Chondrocyte (in vitro differentiated cells): ENCODE measurements at regions not wholly inside any gene's neighbourhood (a gene's known extent, or its start where the extent isn't known, plus 50 kb on each side); places are given as distances from the start of the nearest gene placed in this dataset.

ENCODE experiments used
- DNase-seq: peaks from one replicate; pipeline ENCODE4 v3.0.0; 2021; ENCODE audit warnings: mixed read lengths, low spot score
- H3K27ac Mint-ChIP-seq: one replicate; pipeline ENCODE4 v1.8.0; 2021; ENCODE audit warnings: mild to moderate bottlenecking, moderate library complexity, mixed read lengths; ENCODE audit not compliant: unreplicated experiment
- H3K27me3 Mint-ChIP-seq: 2 replicates; pipeline ENCODE4 v1.8.0; 2021; ENCODE audit warnings: low read depth, mixed read lengths
- H3K36me3 Mint-ChIP-seq: 2 replicates; pipeline ENCODE4 v1.8.0; 2021; ENCODE audit warnings: low read depth, mixed read lengths
- H3K4me1 Mint-ChIP-seq: 2 replicates; pipeline ENCODE4 v1.8.0; 2021; ENCODE audit warnings: low read depth, mild to moderate bottlenecking, mixed read lengths
- H3K4me3 Mint-ChIP-seq: one replicate; pipeline ENCODE4 v1.8.0; 2021; ENCODE audit warnings: mild to moderate bottlenecking, moderate library complexity, mixed read lengths; ENCODE audit not compliant: unreplicated experiment
- H3K9me3 Mint-ChIP-seq: 2 replicates; pipeline ENCODE4 v1.8.0; 2021; ENCODE audit warnings: low read depth, mixed read lengths
- TF ChIP-seq, protein P1 (sequence below): fragments of 200-600 bp; sonication (generic); IDR thresholded peaks from 2 replicates; pipeline ENCODE4 v1.5.0; 2021; ENCODE audit warnings: antibody characterized with exemption, mild to moderate bottlenecking, moderate library complexity

DNA sequence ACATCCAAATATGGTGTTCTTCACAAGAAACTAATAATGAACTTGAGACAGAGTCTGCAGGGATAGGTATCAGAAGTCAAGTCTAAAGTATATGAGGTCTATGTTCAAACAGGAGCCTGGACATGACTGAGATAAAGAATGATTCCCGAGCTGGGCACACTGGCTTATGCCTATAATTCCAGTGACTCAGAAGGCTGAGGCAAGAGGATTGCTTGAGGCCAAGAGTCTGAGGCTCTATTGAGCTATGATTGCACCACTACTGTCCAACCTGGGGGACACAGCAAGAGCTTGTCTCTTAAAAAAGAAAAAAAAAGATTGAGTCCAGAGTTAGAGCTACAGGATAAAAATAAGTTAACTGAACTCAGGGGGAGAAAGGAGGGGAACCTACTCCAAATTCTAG lies 246.5 kb downstream of the LRRN1 start:
- no peaks in the 10 kb centered on the region for H3K9me3 Mint-ChIP-seq
- H3K4me1 Mint-ChIP-seq: peaks cover 3% of the 10 kb centered on the region
- no peaks in the 10 kb centered on the region for H3K27me3 Mint-ChIP-seq
- no peak overlapping the region for H3K27ac Mint-ChIP-seq
- no peak for DNase-seq
- no peak overlapping the region for H3K4me3 Mint-ChIP-seq
- TF ChIP-seq, protein P1, sequence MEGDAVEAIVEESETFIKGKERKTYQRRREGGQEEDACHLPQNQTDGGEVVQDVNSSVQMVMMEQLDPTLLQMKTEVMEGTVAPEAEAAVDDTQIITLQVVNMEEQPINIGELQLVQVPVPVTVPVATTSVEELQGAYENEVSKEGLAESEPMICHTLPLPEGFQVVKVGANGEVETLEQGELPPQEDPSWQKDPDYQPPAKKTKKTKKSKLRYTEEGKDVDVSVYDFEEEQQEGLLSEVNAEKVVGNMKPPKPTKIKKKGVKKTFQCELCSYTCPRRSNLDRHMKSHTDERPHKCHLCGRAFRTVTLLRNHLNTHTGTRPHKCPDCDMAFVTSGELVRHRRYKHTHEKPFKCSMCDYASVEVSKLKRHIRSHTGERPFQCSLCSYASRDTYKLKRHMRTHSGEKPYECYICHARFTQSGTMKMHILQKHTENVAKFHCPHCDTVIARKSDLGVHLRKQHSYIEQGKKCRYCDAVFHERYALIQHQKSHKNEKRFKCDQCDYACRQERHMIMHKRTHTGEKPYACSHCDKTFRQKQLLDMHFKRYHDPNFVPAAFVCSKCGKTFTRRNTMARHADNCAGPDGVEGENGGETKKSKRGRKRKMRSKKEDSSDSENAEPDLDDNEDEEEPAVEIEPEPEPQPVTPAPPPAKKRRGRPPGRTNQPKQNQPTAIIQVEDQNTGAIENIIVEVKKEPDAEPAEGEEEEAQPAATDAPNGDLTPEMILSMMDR: no peak
- H3K36me3 Mint-ChIP-seq: no peaks in the 10 kb centered on the region

DNA sequence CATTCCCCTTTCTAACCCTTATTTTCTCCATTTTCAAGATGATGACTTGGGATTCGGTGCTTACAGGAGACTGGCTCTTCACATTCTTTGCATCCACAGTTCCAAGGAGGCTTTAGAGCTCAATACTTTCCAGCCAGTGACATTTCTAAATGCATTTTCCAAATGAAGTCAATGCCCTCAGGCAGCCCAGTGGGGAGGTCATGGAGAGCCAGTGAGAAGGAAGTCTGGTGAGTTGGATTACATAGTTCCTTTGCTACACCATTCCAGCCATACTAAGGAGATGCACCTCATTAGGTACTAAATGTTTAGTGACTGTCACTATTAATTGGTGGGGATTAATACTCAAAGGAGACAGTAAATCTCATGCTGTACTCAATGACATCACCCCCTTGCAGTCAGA lies 248.1 kb downstream of the LRRN1 start:
- H3K36me3 Mint-ChIP-seq: no peaks in the 10 kb centered on the region
- no peak for DNase-seq
- no peaks in the 10 kb centered on the region for H3K27me3 Mint-ChIP-seq
- H3K9me3 Mint-ChIP-seq: no peaks in the 10 kb centered on the region
- H3K4me1 Mint-ChIP-seq: peaks cover 3% of the 10 kb centered on the region
- TF ChIP-seq, protein P1: no peak
- H3K27ac Mint-ChIP-seq: no peak overlapping the region
- no peak overlapping the region for H3K4me3 Mint-ChIP-seq

DNA sequence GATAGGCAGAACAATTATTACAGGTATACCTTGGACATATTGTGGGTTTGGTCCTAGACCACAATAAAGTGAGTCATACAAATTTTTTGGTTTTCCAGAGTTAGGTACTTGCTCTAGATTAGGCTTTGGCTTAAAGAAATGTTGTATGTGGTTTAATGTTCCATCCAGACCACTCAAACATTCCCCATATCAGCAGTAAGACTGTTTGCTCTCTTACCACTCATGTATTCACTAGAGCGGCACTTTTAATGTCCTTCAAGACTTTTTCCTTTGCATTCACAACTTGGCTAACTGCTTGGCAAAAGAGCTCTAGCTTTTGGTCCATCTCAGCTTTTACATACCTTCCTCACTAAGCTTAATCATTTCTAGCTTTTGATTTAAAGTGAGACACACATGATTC lies 250.5 kb upstream of the SETMAR start:
- Mint-ChIP-seq H3K36me3 (no peaks in the 10 kb centered on the region), H3K27ac (no peak overlapping the region), H3K9me3 (no peaks in the 10 kb centered on the region), H3K27me3 (no peaks in the 10 kb centered on the region), H3K4me3 (no peak overlapping the region), H3K4me1 (peaks cover 3% of the 10 kb centered on the region)
- no peak for DNase-seq
- TF ChIP-seq, protein P1: no peak

DNA sequence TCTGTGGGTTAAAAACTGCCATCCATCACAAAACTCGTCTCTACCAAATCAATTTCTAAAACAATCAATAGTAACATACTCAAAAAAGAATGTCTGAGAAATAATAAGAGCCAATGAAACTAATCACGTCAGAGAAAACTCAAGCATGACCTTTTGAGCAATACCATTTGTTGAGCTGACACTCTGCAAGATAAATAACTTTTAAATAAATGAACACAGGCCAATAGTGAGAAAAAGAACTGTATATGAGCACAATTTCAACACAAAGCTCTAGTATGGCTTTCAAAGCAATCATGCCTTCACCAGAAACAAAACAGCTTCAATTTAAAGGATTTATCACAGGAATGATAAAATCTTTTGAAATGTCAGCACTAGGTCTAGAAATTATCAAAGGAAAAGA lies 249.2 kb upstream of the SETMAR start:
- TF ChIP-seq, protein P1: no peak
- no peak for DNase-seq
- Mint-ChIP-seq H3K4me1 (peaks cover 3% of the 10 kb centered on the region), H3K27ac (no peak overlapping the region), H3K9me3 (no peaks in the 10 kb centered on the region), H3K4me3 (no peak overlapping the region), H3K27me3 (no peaks in the 10 kb centered on the region), H3K36me3 (no peaks in the 10 kb centered on the region)

DNA sequence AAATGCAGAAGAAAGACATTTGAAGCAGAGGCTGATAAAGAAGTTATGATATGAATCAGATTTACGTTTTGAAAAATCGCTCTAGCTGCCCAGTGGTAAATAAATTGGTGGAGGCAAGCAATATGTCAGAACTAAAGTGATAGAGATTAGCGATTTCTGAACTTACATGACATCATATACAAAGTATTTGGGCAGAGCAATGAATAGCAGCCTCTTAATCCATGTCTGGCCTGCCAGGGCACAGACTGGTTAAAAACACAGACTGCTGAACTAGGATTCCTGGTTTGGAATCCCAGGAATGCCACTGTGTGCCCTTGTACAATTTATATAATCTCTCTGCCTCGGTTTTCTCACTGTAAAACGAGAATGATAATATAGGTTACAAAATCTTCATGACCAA lies 243.1 kb upstream of the SETMAR start:
- Mint-ChIP-seq H3K9me3 (peaks cover 4% of the 10 kb centered on the region), H3K36me3 (peaks cover 1% of the 10 kb centered on the region), H3K27ac (peak overlapping the region; percentile 29), H3K27me3 (no peaks in the 10 kb centered on the region), H3K4me1 (peaks cover 21% of the 10 kb centered on the region), H3K4me3 (no peak overlapping the region)
- DNase-seq: no peak
- TF ChIP-seq, protein P1: no peak
